T-helper 1 cell treated with Interleukin-12 subunit alpha and Interleukin-12 subunit beta and Interleukin-4 antibody, amounts not matched to agents 30 ng/mL and 1 ng/mL, for 36 hours (primary cell): ENCODE measurements at regions not wholly inside any gene's neighbourhood (a gene's known extent, or its start where the extent isn't known, plus 50 kb on each side); places are given as distances from the start of the nearest gene placed in this dataset.
"Not testable (repeated sequence)": the region's sequence is repeated elsewhere in the genome, so short reads cannot be mapped to it uniquely, and the experiment has no call there.

Experiments used
- intact Hi-C: fragments of 100-400 bp; cut with micrococcal nuclease; formaldehyde crosslinking; loops from one replicate; pipeline ENCODE4 v1.15.1; 2024

- intact Hi-C loops, result no loop called here
Observed at GRCh38 chr18:22503803-22504202, 86.1 kb upstream of the CTAGE1 start.

DNA sequence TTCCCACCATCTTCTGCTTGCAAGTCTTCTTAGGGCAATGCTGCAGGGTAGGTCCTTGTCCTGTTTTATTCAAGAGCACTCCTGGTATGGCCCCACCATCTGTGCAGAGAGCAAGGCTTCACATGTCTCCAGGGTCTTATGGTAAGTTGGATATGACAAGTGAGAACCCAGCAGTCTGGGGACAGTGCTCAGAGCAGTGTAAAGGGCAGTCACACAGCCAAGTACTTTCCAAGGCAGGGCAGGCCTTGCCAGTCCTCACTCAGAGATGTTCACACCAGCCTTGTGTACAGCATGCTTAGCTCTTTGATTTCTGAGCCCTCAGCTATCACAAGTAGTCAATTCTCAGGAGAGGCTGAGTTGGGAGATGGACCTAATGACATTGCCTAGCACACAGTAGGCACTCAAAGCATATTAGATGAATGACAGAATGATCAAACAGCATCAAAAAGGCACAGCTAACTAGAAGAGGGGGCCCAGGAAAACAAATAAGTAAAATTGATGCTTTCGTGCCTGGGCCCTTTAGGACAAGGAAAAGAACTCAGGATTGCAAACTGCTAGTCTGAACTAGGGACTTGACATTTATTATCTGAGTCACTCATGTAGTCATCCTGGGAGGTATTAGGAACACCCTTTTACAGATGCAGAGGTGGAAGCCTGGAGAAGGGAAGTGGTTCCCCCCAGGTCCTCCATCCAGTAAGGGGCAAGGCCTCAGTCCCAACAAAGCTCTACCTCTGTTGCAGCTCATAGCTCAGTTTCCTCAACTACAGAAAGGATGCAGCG lies 86.7 kb upstream of the CTAGE1 start:
- intact Hi-C loops, result no loop called here

- intact Hi-C loops, result no loop called here
Observed at GRCh38 chr18:22505141-22505591, 87.5 kb upstream of the CTAGE1 start.

- intact Hi-C loops, result no loop called here
Observed at GRCh38 chr18:22507055-22507454, 89.3 kb upstream of the CTAGE1 start.

GRCh38 chr18:22509423-22509822 lies 91.7 kb upstream of the CTAGE1 start:
- intact Hi-C loops, result no loop called here

GRCh38 chr18:22510697-22511096 lies 93.0 kb upstream of the CTAGE1 start:
- intact Hi-C loops, result no loop called here

- intact Hi-C loops, result no loop called here
Observed at GRCh38 chr18:22513721-22514481, 96.2 kb upstream of the CTAGE1 start.

- intact Hi-C loops, result no loop called here
Observed at GRCh38 chr18:22514655-22515054, 96.9 kb upstream of the CTAGE1 start.

DNA sequence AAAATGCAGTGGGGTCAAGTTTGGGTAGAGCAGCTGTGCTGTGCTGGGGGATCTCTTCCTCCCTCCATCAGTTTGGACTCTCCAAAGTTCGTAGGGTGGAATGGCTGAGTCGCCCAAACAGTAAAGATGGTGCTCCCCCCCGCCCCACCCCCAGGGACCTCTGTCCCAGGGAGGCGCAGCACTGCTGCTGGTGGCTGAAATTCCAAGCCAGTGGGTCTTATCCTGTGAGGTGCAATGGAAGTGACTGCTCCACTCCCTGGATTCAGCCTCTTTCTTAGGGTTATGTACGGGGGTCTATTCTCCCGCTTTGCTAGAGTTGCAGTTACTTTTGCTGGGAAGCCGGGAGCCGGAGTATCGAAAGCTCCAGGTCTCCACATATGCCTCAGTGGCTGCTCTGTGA lies 97.5 kb upstream of the CTAGE1 start:
- intact Hi-C loops, result no loop called here

DNA sequence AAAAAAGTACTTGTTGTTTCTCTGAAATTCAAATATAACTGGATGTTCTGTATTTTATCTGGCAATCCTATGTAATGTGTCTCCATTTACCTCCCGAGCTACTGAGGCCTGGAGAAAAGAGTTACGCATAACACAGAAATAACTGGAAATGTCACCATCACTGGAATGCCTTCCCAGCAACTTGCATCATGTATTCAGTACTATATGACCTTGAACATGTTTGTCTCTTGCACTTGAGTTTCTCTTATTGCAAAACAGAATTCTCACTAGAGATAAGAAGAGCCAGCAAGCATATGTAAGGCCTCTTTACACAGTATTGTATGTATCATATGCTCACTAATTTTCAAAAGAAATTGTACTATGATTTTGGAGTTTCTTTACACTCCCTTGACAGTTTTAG lies 99.6 kb upstream of the CTAGE1 start:
- intact Hi-C loops, result no loop called here

DNA sequence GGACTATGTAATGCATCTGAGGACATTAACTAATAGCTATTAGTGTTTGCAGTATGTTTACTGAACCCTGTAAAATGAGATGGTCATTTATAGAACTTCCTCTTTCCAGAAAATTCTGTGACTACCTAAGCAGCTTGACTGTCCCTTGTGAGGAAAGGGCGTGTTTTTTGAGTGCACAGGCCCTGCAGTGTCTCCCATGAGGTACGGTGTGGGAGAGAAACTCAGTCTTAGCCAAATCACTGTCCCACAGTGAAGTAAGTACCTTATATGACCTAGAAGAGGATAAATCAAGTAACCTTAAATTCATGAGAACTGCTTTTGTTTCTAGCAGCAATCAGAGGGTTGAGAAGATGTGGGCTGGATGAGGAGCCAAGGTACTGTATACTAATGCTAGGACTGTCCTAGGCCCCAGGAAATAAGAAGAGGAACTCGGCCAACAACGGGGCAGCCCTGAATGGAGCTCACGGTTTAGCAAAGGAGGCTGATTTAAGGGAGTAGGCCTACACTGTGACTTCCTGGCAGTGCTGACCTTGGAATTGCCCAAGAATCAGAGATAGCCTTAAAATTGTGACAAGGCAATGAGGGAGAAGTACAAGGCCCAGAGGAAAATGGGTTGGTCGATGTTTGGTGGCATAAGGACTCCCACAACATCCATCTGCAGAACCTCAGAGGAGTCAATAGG lies 103.5 kb upstream of the CTAGE1 start:
- intact Hi-C loops, result no loop called here

DNA sequence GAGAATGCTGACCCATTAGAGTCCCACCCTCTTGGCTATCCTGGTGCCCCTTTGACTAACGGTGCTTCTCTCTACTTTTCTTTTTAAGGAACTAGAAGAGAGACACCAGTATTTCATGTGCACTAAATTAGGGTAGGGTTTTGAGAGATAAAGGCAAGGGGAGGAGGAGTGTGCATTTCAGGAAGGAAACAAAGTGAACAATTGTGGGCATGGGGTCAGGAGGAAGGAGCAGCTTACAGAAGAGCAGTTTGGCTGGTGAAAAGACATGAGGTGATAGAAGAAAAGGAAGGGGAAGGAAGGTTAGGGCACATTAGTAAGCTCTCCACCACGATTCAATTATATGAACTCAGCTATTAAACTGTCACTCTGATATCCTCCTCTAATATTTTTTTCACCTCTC lies 105.8 kb upstream of the CTAGE1 start:
- intact Hi-C loops, result no loop called here

- intact Hi-C loops, result no loop called here
Observed at GRCh38 chr18:22524783-22525182, 107.1 kb upstream of the CTAGE1 start.

DNA sequence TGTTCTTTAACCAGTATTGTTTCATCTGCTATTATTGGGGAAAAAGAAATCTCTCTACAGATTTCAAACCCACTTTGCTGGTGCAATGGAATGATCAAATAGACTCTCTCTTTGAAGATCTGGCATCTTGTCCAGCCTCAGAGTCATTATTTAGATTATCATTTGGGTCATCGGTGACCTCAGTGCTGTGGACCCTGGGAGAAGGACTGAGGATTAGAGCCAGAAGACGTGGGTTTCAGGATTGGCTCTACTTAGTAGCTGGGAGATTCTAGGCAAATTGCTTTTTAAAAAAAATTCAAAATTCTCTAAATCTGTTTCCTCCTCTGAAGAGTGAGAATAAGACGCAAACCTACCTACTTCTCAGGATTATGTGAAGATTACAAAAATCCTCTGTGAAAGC lies 107.6 kb upstream of the CTAGE1 start:
- intact Hi-C loops, result no loop called here

- intact Hi-C loops, result no loop called here
Observed at GRCh38 chr18:22525883-22526282, 108.2 kb upstream of the CTAGE1 start.

- intact Hi-C loops, result no loop called here
Observed at GRCh38 chr18:22528291-22528690, 110.6 kb upstream of the CTAGE1 start.

- intact Hi-C loops, result not testable (repeated sequence)
Observed at GRCh38 chr18:22534706-22535105, 117.0 kb upstream of the CTAGE1 start.

DNA sequence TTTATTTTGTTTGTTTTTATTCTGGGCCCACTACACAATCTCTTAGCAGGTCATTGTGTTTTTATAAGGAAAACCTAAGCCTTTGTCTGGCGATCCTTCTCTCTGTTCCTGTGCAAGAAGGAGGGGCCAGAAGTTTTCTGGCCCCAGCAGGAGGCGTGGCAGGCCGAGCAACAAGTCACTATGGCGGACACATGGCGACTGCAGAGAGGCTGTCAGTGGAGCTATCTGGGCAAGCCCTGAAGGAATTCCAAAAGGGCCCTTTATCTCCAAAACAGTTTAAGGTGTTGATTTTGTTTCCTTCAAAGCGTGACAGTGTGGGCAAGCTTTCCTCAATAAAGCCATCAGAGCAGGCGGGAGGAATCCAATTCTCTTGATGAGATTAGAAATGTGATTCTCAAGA lies 118.8 kb upstream of the CTAGE1 start:
- intact Hi-C loops, result no loop called here

- intact Hi-C loops, result no loop called here
Observed at GRCh38 chr18:22538426-22538825, 120.7 kb upstream of the CTAGE1 start.

GRCh38 chr18:22539051-22539765 lies 121.5 kb upstream of the CTAGE1 start:
- intact Hi-C loops, result no loop called here

DNA sequence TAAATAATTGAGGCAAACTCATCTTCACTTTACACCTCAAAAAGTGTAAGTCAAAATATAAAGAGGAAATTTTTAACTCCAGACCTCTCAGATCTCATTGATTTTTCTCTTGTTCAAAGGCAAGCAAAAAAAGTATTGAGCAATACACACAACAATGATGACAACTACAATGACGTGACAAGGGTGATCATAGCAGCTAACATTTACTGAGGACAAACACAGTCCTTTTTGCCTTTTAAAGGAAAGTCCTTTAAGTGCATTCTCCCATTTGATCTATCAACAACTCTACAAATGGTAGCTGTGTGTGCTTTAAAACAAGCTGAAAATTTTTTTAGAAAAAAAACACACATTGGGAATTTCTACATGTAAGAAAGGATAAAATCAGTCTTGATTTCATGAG lies 123.5 kb upstream of the CTAGE1 start:
- intact Hi-C loops, result no loop called here

- intact Hi-C loops, result no loop called here
Observed at GRCh38 chr18:22542406-22542835, 124.7 kb upstream of the CTAGE1 start.
